ACHN (cell line): ENCODE measurements at regions not wholly inside any gene's neighbourhood (a gene's known extent, or its start where the extent isn't known, plus 50 kb on each side); places are given as distances from the start of the nearest gene placed in this dataset.

Experiments used
- DNase-seq: peaks from one replicate; pipeline ENCODE4 v3.0.0-alpha.2; 2015
- in situ Hi-C: cut with HindIII; loops from 2 replicates; pipeline ENCODE4 v1.10.0; 2017; ENCODE audit warnings: low sequenced_read_pairs, low pct_ligation_motif_present, low pct_unique_long_range_greater_than_20kb

DNA sequence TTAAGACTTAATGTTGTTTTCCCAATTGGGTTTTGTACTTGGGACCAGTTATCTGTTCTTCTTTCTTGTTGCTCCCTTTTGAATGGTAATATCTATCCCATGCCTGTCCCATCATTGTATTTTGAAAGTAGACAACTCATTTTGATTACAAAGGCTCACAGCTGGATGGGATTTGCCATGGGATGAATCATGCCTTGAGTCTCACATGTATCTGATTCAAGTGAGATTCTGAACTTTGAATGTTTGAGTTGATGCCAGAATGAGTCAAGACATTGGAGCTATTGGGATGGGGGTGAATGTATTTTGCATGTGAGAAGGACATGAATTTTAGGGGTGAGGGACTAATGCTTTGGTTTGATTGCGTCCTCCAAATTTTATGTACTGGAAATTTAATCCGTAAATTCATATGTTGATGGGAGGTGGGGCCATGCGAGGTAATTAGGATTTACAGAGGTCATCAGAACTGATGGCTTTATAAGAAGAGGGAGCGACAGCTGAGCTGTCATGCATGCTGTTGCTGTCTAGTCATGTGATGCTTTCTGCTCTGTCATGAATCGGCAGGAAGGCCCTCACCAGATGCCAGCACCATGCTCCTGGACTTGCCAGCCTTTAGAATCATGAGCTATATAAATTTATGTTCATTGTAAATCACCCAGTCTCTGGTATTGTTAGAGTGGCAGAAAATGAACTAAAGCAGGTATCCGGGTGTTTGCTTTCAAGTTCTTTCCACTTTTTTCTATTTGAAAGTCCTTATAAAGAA is 741.3 kb upstream of the RAB6C start:
- no peak for DNase-seq
- in situ Hi-C loops, result no loop called here

- in situ Hi-C loops, result no loop called here
- no peak for DNase-seq
Measured at GRCh38 chr2:129239141-129239540, 740.3 kb upstream of the RAB6C start.

- DNase-seq, result no peak
- in situ Hi-C loops, result no loop called here
Measured at GRCh38 chr2:129240061-129240460, 739.4 kb upstream of the RAB6C start.

GRCh38 chr2:129242269-129242668 is 737.2 kb upstream of the RAB6C start:
- in situ Hi-C loops, result no loop called here
- no peak for DNase-seq

DNA sequence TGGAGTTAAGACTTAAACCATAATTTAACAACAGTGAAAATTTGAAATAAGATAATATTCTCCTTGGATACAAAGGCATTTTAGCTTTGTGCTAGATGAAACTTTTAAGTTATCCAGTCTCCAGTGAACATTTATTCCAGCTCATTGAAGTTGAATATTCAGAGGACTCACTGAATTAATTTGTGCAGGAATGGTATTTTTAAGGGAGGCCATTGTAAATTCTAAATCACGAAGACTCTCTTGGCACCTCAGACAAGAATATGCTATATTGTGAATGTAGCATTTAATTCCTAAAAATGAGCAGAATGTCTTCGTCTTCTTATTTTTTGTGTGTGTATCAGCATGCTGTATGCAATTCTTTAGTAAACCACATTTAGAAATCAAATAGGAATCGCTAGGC is 731.7 kb upstream of the RAB6C start:
- no peak for DNase-seq
- in situ Hi-C loops, result no loop called here

DNA sequence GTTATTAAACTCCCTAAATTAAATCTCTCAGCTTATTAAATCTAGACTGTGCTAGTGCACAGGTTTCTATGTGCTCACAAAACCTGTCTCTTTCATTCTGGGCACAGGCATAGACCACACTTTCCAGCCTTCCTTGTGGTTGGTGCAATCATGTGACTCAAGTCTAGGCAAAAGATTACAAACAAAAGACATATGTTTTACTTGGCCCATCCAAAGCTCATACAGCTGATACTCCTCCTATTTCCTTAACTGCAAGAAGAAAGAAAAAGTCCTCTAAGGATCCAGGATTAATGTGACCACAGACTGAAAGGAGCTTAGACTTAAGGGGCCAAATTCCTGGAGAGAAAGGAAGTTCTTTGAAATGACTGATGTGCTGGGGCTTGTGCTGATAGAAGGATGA is 731.3 kb upstream of the RAB6C start:
- in situ Hi-C loops, result no loop called here
- DNase-seq, result no peak

DNA sequence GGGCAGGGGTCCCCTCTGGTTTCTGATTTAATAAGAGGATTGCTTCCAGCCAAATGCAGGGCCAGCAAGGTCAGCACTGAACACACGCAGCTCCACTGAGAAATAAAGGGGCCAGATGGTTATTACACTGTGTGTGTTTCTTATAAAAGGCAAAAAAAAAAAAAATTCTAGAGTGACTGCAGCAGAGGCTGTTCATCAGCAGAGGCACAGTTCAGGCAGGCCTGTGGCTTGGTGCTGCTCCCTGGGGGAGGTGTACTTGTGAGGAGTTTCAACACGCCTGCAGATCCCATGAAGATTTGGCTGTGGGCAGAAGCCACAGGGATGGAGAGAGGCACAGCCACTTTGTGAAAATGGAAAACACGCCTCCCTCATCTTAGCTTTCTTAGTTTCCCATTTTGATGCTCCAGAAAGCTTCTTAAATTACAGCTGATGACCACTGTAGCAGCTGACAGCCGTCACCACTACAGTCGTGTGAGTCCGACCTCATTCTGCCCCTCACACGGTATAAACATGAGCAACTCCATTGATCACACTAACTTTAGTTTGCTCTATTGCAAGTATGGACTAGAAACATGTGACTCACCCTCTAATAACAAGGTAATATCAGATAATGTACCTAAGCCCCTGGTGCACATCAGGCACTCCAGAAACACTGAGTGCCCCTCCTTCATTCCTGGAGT is 726.5 kb upstream of the RAB6C start:
- in situ Hi-C loops, result no loop called here
- no peak for DNase-seq

- DNase-seq, result no peak
- in situ Hi-C loops, result no loop called here
Measured at GRCh38 chr2:129253461-129253812, 726.0 kb upstream of the RAB6C start.

- no peak for DNase-seq
- in situ Hi-C loops, result no loop called here
Measured at GRCh38 chr2:129254718-129255117, 724.7 kb upstream of the RAB6C start.

DNA sequence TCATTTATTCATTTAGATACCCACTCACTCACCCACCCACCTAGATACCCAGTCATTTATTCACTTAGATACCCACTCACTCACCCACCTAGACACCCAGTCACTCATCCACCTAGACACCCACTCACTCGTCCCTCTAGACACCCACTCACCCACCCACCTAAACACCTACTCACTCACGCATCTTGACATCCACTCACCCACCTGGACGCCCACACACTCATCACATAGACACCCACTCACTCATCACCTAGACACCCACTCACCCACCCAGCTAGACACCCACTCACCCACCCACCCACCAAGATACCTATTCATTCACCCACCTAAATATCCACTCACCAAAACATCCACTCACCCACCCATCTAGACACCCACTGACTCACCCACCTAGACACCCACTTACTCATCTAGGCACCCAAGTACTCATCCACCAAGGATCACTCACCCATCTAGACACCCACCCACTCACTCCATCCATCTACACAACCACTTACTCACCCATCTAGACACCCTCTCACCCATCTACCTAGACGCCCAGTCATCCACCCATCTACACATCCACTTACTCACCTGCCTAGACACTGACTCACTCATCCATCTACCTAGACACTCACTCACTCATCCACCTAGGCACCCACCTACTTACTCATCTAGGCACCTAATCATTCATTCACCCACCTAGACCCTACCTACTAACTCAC is 723.7 kb upstream of the RAB6C start:
- no peak for DNase-seq
- in situ Hi-C loops, result no loop called here

- in situ Hi-C loops, result no loop called here
- DNase-seq, result no peak
Measured at GRCh38 chr2:129256642-129257041, 722.8 kb upstream of the RAB6C start.

DNA sequence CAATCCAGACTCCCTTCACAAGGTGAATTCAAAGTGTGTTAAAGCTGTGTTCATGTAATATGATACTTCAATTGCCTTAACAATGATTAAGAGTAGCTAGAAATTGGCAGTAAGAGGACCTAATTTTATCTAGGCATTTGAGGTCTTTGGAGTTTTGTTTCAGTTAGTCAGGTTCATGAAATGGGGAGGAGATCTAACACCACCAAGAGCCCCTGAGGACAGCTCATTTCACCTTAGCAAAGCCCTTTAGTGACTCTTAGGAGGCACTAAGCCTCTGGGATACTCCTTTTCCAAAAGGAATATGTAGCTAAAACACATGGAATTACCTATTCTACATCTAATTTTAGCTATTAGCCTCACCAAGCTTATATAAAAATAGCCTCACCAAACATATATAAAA is 716.5 kb upstream of the RAB6C start:
- no peak for DNase-seq
- in situ Hi-C loops, result no loop called here

DNA sequence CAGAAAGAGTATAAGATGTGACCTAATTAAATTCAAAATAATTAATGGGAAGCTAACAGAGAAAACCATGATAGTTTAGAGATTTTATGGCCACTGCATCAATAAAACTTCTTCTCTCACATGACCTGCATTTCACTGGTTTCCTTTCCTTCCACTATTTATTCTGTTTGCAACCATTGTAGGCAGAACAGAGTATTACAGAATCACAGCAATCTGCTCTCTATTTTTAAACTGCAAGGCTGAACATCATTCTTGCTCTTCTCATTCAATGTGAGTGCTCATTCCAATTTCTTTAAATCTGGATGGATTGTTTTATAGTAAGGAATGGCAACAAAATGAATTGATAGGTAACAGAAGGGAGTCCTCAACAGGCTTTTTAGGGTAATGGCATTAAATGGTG is 715.5 kb upstream of the RAB6C start:
- in situ Hi-C loops, result no loop called here
- DNase-seq, result no peak

GRCh38 chr2:129267559-129267958 is 711.9 kb upstream of the RAB6C start:
- DNase-seq, result no peak
- in situ Hi-C loops, result no loop called here

DNA sequence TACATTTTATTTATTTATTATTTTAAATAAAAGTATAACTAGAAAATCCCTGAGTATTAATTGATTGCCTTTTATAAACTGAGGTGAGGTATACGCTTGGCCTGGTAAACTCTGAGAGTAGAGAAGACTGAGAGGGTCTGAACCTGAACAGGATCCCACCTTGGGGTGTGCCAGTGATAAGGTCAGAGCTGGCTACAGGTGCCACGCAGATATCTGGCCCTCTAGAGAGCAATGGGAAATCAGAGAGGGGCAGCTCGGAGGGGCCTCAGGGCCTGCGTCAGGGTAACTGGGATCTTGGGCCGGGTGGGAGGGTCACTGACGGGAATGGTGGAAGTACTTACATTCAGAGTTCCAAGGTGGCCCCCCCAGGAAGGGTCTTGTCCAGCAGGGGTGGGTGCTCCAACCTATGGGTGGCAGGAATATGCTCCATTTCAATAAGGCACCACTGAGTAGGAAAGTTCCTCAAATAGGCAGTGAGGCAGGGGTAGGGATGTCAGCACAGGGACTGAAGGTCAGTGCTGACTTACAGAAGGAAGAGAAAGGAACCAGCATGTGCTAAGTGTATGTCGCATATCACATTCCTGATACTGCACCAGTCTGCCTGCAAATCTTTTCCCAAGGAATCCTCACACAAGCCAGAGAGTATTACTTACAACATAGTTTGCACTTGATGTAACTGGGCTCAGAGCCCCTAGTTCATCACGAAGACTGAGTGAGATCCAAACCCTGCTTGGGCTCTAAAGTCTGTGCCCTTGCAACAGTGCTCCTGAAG is 706.0 kb upstream of the RAB6C start:
- no peak for DNase-seq
- in situ Hi-C loops, result no loop called here

- in situ Hi-C loops, result no loop called here
- no peak for DNase-seq
Measured at GRCh38 chr2:129274038-129274415, 705.4 kb upstream of the RAB6C start.

DNA sequence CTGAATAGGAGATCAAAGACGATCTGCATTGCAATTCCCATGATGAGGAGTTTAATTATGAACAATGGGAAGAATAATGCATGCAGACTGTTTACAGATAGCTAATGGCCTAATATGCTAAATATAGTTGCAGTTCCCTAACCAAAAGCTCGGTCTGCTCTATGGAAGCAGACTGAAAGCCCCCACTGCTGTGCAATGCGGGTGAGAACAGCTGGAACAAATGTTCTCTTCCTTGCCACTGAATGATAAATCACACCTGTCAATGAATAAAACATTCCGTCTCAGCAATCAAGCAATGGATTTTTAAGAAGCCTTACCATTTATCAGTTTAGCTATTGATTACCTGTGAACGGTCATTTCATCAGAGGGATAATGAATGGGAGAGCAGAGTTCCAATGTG is 704.5 kb upstream of the RAB6C start:
- in situ Hi-C loops, result no loop called here
- DNase-seq, result no peak

DNA sequence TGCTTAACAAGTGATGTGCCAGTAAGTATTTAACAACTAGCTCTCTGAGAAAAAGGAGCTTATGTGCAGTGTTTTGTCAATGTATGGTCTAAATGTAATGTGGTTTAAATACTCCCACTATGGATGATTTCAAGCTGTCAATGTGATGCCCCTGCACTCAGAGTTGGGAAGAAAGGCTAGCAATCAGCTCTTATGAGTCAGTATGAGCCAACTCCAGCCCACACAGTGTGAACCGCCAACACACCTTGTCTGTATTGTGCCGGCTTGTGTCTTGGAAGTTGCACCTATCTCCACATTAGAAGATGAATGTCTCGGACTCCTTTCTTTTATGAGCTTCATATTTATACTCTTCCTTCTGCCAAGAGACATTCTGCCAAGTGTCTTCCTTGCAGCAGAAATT is 703.8 kb upstream of the RAB6C start:
- in situ Hi-C loops, result no loop called here

DNA sequence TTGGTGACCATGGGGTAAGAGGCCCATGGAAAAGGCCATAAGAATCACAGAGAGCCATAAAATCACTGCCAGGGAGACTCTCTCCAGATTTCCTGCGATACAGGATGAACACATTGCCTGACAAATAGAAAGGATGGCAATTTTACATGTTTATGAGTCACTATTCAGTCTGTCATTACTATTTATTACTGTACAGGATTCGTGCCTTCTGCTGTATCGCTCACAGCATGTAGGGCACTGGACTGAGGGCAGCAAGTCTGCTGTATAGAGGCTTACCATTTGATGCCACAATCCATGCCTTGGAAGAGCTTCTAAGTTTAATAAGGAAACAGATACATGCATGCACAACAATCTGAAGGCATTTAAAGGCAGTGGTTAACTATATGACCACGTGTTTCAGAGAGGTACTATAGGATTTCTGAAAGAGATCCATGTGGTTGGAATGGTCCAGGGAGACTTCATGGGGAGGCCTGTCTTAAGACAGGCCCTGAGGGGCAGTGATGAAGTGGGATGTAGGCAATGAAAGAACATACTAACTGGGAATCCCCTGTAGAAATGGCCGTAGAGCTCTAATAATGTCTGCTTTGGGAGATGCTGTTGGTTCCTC is 702.4 kb upstream of the RAB6C start:
- DNase-seq, result no peak
- in situ Hi-C loops, result no loop called here

More for the DNA sequence above, 703.8 kb upstream of the RAB6C start:
- no peak for DNase-seq
